Activated naive CD4-positive, alpha-beta T cell treated with anti-CD3 and anti-CD28 coated beads for 36 hours (primary cell): ENCODE measurements at regions not wholly inside any gene's neighbourhood (a gene's known extent, or its start where the extent isn't known, plus 50 kb on each side); places are given as distances from the start of the nearest gene placed in this dataset.

Experiments used
- CTCF ChIA-PET: fragments of 350-600 bp; sonication (Branson Sonifier 250); formaldehyde crosslinking; loops from one replicate; lab custom pipeline; 2021; ENCODE audit warnings: antibody characterized with exemption; lab: Charles Lee
- DNase-seq: peaks from one replicate; pipeline ENCODE4 v3.0.0-alpha.2; 2020
- H3K27ac Mint-ChIP-seq: one replicate; pipeline ENCODE4 v1.8.0; 2021; ENCODE audit warnings: mild to moderate bottlenecking, mixed read lengths
- H3K27me3 Mint-ChIP-seq: one replicate; pipeline ENCODE4 v1.8.0; 2021; ENCODE audit warnings: low read depth, mixed read lengths
- H3K36me3 Mint-ChIP-seq: one replicate; pipeline ENCODE4 v1.8.0; 2021; ENCODE audit warnings: low read depth, mixed read lengths
- H3K4me1 Mint-ChIP-seq: one replicate; pipeline ENCODE4 v1.8.0; 2021; ENCODE audit warnings: low read depth, mixed read lengths
- H3K4me3 Mint-ChIP-seq: one replicate; pipeline ENCODE4 v1.8.0; 2021; ENCODE audit warnings: mild to moderate bottlenecking, moderate library complexity, mixed read lengths
- H3K9me3 Mint-ChIP-seq: one replicate; pipeline ENCODE4 v1.8.0; 2021; ENCODE audit warnings: mixed read lengths
- intact Hi-C: fragments of 100-400 bp; cut with micrococcal nuclease; formaldehyde crosslinking; loops from one replicate; pipeline ENCODE4 v1.15.1; 2023

- no peaks in the 10 kb centered on the region for H3K27me3 Mint-ChIP-seq
- H3K4me1 Mint-ChIP-seq: peaks cover 34% of the 10 kb centered on the region
- no peaks in the 10 kb centered on the region for H3K9me3 Mint-ChIP-seq
- no peak overlapping the region for H3K27ac Mint-ChIP-seq
- H3K36me3 Mint-ChIP-seq: no peaks in the 10 kb centered on the region
- CTCF ChIA-PET: no interaction called here
- no peak overlapping the region for H3K4me3 Mint-ChIP-seq
- intact Hi-C loops: no loop called here
- no peak for DNase-seq
These were observed 62.9 kb upstream of the PIM1 start for GRCh38 chr6:37106982-37107491.

DNA sequence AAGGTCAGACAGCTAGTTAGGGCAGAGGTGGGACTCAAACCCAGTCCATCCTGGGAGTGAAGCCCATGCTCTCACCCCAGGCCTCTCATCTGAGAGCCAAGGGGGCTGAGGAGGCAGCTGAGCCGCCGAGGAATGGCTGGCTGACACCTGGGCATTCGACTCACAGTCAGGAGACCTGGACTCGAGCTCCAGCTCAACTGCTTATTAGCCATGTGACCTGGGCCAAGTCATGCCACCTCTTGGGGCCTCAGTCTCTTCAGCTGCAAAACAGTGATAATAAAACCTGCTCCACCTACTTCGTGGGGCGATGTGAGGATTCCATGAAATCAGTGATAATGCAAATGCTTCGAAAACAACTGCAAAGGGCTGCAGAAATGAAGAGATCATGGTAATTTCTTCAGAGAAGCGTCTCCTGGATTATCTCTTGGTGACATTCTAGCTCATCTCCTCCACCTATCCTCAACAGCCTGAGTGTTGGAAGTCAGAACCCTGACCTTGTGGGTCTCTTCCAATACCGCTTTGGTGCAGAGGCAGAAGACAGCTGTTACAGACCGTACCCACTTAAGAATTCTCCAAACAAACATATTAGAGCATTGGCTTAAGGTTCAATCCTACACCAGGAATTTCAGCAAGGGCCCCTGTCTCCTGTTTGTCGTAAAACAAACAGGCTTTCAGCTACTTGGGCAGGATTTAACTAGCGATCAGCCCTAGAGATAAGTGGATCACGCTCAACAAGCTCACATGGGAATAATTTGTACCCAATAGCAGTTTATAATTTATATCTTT lies 60.0 kb upstream of the PIM1 start:
- Mint-ChIP-seq H3K27ac (peak overlapping the region; percentile 47), H3K9me3 (no peaks in the 10 kb centered on the region), H3K27me3 (no peaks in the 10 kb centered on the region), H3K4me3 (no peak overlapping the region), H3K36me3 (no peaks in the 10 kb centered on the region), H3K4me1 (peaks cover 17% of the 10 kb centered on the region)
- CTCF ChIA-PET: interaction anchor here (0.6 to 1.3 kb wide), 7 partner anchors 8 to 105 kb away, joined by 3 to 7 read pairs (median 3); no protein-coding TSS in a partner anchor
- DNase-seq: no peak
- intact Hi-C loops: loop anchor here (2.0 kb wide), 3 partner anchors 61 to 131 kb away; no protein-coding TSS in a partner anchor

- Mint-ChIP-seq H3K27me3 (no peaks in the 10 kb centered on the region), H3K4me1 (peaks cover 17% of the 10 kb centered on the region), H3K27ac (peak overlapping the region; percentile 80), H3K36me3 (no peaks in the 10 kb centered on the region), H3K9me3 (no peaks in the 10 kb centered on the region), H3K4me3 (no peak overlapping the region)
- intact Hi-C loops: loop anchor here (1.0 to 2.0 kb wide), 5 partner anchors 27 to 130 kb away; no protein-coding TSS in a partner anchor
- DNase-seq: peak; percentile 71
- CTCF ChIA-PET: interaction anchor here (0.6 to 1.3 kb wide), 8 partner anchors 8 to 104 kb away, joined by 3 to 7 read pairs (median 4); no protein-coding TSS in a partner anchor
These were observed 59.2 kb upstream of the PIM1 start for GRCh38 chr6:37110500-37111461.

DNA sequence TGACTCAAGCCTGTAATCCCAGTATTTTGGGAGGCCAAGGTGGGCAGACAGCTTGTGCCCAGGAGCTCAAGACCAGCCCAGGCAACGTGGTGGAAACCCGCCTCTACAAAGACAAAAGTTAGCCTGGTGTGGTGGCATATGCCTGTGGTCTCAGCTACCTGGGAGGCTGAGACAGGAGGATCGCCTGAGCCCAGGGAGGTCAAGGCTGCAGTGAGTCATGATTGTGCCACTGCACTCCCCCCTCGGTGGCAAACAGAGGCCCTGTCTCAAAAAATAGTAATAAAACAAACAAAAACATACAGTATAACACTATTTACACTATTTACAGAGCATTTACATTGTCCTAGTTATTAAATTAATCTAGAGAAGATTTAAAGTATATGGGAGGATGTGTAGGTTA lies 56.0 kb upstream of the PIM1 start:
- DNase-seq: no peak
- Mint-ChIP-seq H3K4me1 (peaks cover 14% of the 10 kb centered on the region), H3K4me3 (no peak overlapping the region), H3K27ac (no peak overlapping the region), H3K9me3 (no peaks in the 10 kb centered on the region), H3K36me3 (no peaks in the 10 kb centered on the region), H3K27me3 (no peaks in the 10 kb centered on the region)
- intact Hi-C loops: no loop called here
- CTCF ChIA-PET: interaction anchor here (0.6 kb wide), 1 partner anchor 17 kb away, joined by 5 read pairs; no protein-coding TSS in a partner anchor

GRCh38 chr6:37114612-37115011 lies 55.3 kb upstream of the PIM1 start:
- H3K9me3 Mint-ChIP-seq: no peaks in the 10 kb centered on the region
- CTCF ChIA-PET: no interaction called here

DNA sequence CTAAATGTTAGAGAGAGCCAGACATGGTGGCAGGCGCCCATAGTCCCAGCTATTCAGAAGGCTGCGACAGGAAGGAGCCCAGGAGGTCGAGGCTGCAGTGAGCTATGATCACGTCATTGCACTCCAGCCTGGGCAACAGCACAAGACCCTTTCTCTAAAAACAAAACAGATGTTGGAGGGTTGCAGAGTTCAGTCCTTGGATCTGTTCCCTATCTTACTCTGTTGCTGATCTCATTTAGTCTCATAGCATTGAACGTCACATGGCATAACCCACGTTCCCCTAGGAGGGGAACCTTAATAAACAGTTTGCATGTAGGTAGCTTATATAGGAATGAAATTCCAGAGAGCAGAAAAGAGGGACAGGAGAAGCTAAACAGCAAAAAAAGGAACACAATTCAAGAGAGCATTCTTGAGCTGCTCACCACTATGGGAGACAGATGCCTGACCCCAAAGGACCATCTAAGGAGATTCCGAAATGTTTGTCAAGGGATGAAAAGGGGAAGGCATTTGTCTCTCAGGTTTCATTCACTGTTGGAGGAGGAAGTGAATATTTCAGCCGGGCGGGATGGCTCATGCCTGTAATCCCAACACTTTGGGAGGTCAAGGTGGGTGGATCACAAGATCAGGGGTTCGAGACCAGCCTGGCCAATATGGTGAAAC lies 54.6 kb upstream of the PIM1 start:
- Mint-ChIP-seq H3K27me3 (peaks cover 3% of the 10 kb centered on the region), H3K9me3 (no peaks in the 10 kb centered on the region), H3K27ac (no peak overlapping the region), H3K4me3 (no peak overlapping the region), H3K4me1 (peaks cover 15% of the 10 kb centered on the region), H3K36me3 (no peaks in the 10 kb centered on the region)
- no peak for DNase-seq
- CTCF ChIA-PET: no interaction called here
- intact Hi-C loops: no loop called here

More at GRCh38 chr6:37114612-37115011, 55.3 kb upstream of the PIM1 start:
- no peak for DNase-seq
- Mint-ChIP-seq H3K4me3 (no peak overlapping the region), H3K27me3 (peaks cover 3% of the 10 kb centered on the region), H3K4me1 (peaks cover 18% of the 10 kb centered on the region), H3K27ac (no peak overlapping the region), H3K36me3 (no peaks in the 10 kb centered on the region)
- intact Hi-C loops: no loop called here

- no peaks in the 10 kb centered on the region for H3K36me3 Mint-ChIP-seq
- CTCF ChIA-PET: interaction anchor here (0.7 kb wide), 1 partner anchor 15 kb away, joined by 4 read pairs; no protein-coding TSS in a partner anchor
- intact Hi-C loops: no loop called here
- H3K9me3 Mint-ChIP-seq: no peaks in the 10 kb centered on the region
- peaks cover 6% of the 10 kb centered on the region for H3K4me1 Mint-ChIP-seq
- H3K27me3 Mint-ChIP-seq: peaks cover 3% of the 10 kb centered on the region
- H3K27ac Mint-ChIP-seq: no peak overlapping the region
- H3K4me3 Mint-ChIP-seq: no peak overlapping the region
- no peak for DNase-seq
These were observed 53.6 kb upstream of the PIM1 start for GRCh38 chr6:37116326-37116725.

DNA sequence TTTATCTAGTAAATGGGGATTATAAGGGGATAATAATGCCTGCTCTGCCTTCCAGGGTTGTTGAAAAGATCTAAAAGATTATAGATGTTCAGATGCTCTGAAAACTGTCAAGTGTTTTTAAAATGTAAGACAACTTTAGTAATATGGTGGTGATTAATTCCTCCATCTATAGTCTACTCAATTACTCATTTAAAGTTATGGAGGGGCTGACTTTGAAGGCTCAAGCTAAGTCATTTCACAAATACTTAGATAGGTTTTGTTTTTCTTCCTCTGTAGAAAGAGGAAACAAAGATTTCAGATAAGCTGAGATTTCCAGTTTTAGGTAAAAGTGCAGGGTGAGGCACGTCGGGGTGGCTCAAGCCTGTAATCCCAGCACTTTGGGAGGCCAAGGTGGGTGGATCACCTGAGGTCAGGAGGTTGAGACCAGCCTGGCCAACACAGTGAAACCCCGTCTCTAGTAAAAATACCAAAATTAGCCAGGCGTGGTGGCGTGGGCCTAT lies 50.5 kb upstream of the PIM1 start:
- Mint-ChIP-seq H3K4me3 (no peak overlapping the region), H3K4me1 (peaks cover 6% of the 10 kb centered on the region), H3K9me3 (no peaks in the 10 kb centered on the region), H3K27me3 (peaks cover 4% of the 10 kb centered on the region), H3K27ac (no peak overlapping the region), H3K36me3 (no peaks in the 10 kb centered on the region)
- no peak for DNase-seq
- intact Hi-C loops: no loop called here
- CTCF ChIA-PET: interaction anchor here (0.6 to 1.4 kb wide), 3 partner anchors 9 to 52 kb away, joined by 3 read pairs; no protein-coding TSS in a partner anchor
